Neural crest cell (in vitro differentiated cells): ENCODE measurements at regions not wholly inside any gene's neighbourhood (a gene's known extent, or its start where the extent isn't known, plus 50 kb on each side); places are given as distances from the start of the nearest gene placed in this dataset.

ENCODE experiments used
- DNase-seq: peaks from one replicate; pipeline ENCODE4 v3.0.0; 2021; ENCODE audit warnings: low read depth, mixed read lengths, low spot score
- H3K27ac Mint-ChIP-seq: one replicate; pipeline ENCODE4 v1.8.0; 2021; ENCODE audit warnings: mild to moderate bottlenecking, mixed read lengths; ENCODE audit not compliant: unreplicated experiment
- H3K27me3 Mint-ChIP-seq: 2 replicates; pipeline ENCODE4 v1.8.0; 2021; ENCODE audit warnings: low read depth, mild to moderate bottlenecking, mixed read lengths
- H3K36me3 Mint-ChIP-seq: 2 replicates; pipeline ENCODE4 v1.8.0; 2021; ENCODE audit warnings: low read depth, mild to moderate bottlenecking, mixed read lengths
- H3K4me1 Mint-ChIP-seq: 2 replicates; pipeline ENCODE4 v1.8.0; 2021; ENCODE audit warnings: mixed read lengths
- H3K4me3 Mint-ChIP-seq: one replicate; pipeline ENCODE4 v1.8.0; 2021; ENCODE audit warnings: mild to moderate bottlenecking, mixed read lengths
- H3K9me3 Mint-ChIP-seq: 2 replicates; pipeline ENCODE4 v1.8.0; 2021; ENCODE audit warnings: mixed read lengths
- TF ChIP-seq, protein P1 (sequence below): fragments of 200-600 bp; sonication (generic); conservative IDR thresholded peaks from 2 replicates; pipeline ENCODE4 v1.5.0; 2021; ENCODE audit warnings: antibody characterized with exemption, mild to moderate bottlenecking

DNA sequence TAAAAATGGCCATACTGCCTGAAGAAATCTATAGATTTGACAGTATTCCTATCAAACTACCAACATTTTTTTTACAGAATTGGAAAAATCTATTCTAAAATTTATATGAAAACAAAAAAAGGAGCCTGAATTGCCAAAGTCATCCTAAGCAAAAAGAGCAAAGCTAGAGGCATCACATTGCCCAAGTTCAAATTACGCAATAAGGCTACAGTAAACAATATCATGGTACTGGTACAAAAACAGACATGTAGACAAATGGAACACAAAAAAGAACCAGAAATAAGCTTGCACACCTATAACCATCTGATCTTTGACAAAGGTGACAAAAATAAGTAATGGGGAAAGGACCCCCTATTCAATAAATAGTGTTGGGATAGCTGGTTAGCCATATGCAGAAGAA, 50.2 kb upstream of the THSD7B start:
- Mint-ChIP-seq H3K36me3 (no peaks in the 10 kb centered on the region), H3K4me1 (no peaks in the 10 kb centered on the region)
- no peak for DNase-seq

DNA sequence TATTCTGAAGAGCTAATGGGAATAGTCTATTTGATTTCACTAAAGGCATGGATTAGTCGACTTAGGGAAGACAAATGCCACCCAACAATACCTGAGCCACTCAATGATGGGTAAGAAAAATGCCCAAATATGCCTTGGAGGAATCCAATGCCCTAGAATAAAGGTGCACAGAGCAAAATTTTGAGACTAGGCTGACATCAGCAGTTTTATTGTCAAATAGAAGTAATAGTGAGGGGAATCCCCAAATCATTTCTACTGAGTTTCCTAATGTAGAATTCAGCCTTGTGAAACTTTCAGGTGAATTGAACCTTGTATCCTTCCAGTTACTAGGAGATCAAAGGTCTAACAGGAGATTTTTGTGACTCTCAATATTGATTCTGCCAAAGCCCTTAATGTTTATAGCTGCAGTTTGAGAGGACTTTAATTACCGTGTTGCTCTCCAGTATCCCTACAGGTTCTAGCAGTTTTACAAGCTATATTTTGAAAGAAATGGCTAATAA, 50.8 kb upstream of the THSD7B start:
- peaks cover 3% of the 10 kb centered on the region for H3K9me3 Mint-ChIP-seq
- no peaks in the 10 kb centered on the region for H3K36me3 Mint-ChIP-seq
- no peak for DNase-seq
- TF ChIP-seq, protein P1, sequence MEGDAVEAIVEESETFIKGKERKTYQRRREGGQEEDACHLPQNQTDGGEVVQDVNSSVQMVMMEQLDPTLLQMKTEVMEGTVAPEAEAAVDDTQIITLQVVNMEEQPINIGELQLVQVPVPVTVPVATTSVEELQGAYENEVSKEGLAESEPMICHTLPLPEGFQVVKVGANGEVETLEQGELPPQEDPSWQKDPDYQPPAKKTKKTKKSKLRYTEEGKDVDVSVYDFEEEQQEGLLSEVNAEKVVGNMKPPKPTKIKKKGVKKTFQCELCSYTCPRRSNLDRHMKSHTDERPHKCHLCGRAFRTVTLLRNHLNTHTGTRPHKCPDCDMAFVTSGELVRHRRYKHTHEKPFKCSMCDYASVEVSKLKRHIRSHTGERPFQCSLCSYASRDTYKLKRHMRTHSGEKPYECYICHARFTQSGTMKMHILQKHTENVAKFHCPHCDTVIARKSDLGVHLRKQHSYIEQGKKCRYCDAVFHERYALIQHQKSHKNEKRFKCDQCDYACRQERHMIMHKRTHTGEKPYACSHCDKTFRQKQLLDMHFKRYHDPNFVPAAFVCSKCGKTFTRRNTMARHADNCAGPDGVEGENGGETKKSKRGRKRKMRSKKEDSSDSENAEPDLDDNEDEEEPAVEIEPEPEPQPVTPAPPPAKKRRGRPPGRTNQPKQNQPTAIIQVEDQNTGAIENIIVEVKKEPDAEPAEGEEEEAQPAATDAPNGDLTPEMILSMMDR = no peak
- peaks cover 35% of the 10 kb centered on the region for H3K27me3 Mint-ChIP-seq
- no peak overlapping the region for H3K4me3 Mint-ChIP-seq
- H3K27ac Mint-ChIP-seq = no peak overlapping the region
- no peaks in the 10 kb centered on the region for H3K4me1 Mint-ChIP-seq

More for the DNA sequence above, 50.2 kb upstream of the THSD7B start:
- H3K27ac Mint-ChIP-seq = no peak overlapping the region
- TF ChIP-seq, protein P1 = no peak
- H3K4me3 Mint-ChIP-seq = no peak overlapping the region
- H3K9me3 Mint-ChIP-seq = peaks cover 5% of the 10 kb centered on the region
- H3K27me3 Mint-ChIP-seq = peaks cover 31% of the 10 kb centered on the region

DNA sequence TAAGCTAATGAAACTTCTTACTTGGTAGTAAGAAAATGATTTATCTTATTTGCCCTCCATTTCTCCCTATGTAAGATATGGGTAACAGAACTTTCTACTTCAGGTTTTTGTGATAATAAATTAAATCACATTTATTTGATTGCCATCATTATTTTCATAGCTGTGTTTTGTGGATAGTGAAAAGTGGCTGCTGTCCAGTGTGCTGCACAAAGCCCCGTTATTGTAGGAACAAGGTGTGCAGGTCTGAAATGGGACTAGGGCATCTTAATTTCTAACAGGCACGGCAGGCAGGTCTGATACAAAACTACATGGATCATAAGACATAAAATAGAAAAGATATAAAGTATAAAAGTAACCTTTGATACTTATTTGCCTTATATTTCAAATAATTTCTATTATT, 51.6 kb upstream of the THSD7B start:
- H3K4me1 Mint-ChIP-seq = no peaks in the 10 kb centered on the region
- H3K27ac Mint-ChIP-seq = no peak overlapping the region
- peaks cover 34% of the 10 kb centered on the region for H3K27me3 Mint-ChIP-seq
- H3K36me3 Mint-ChIP-seq = no peaks in the 10 kb centered on the region
- no peak overlapping the region for H3K4me3 Mint-ChIP-seq
- TF ChIP-seq, protein P1 = no peak
- no peak for DNase-seq
- peaks cover 2% of the 10 kb centered on the region for H3K9me3 Mint-ChIP-seq

DNA sequence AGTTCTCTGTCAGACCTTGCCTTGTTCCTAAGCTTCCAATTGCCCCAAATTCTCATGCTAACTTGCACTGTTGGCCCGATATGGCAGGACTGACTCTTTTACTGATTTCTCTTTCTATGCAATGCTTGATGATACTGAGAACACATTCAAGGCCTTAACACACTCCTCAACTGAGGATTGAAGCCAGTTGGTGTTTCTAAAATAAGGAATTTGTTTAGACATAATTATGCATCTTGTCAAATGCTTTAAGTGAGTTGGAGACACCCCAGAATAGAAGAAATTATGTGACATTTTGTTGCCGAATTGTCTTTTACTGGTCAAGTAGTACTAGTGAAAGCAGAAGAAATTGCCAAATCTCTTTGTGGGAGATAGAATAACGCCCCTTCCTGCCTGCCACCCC, 60.0 kb upstream of the THSD7B start:
- Mint-ChIP-seq H3K4me1 (no peaks in the 10 kb centered on the region), H3K36me3 (no peaks in the 10 kb centered on the region), H3K27me3 (peaks cover 36% of the 10 kb centered on the region), H3K4me3 (no peak overlapping the region), H3K9me3 (peaks cover 2% of the 10 kb centered on the region), H3K27ac (no peak overlapping the region)
- no peak for DNase-seq
- TF ChIP-seq, protein P1 = no peak

DNA sequence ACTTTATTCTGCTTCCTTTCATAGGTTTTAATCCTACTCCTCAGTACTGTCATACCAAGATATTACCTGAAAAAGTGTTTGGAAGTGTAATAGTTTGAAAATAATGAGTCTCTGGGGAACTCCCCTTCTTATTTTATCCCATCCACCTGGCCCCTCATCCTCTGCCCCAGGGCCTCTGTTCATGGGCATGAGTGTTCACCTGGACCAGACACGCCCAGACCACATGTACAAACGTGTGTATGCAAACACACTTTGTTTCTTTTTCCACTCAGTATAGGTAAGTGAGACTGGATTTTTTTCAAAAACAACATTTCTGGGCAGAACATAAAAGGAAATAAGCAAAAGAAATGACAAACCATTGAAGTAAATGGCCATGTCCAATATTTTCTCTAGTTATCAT, 62.1 kb upstream of the THSD7B start:
- Mint-ChIP-seq H3K36me3 (no peaks in the 10 kb centered on the region), H3K9me3 (peaks cover 2% of the 10 kb centered on the region), H3K4me3 (no peak overlapping the region), H3K4me1 (no peaks in the 10 kb centered on the region), H3K27me3 (peaks cover 26% of the 10 kb centered on the region), H3K27ac (no peak overlapping the region)
- DNase-seq = no peak
- TF ChIP-seq, protein P1 = no peak

DNA sequence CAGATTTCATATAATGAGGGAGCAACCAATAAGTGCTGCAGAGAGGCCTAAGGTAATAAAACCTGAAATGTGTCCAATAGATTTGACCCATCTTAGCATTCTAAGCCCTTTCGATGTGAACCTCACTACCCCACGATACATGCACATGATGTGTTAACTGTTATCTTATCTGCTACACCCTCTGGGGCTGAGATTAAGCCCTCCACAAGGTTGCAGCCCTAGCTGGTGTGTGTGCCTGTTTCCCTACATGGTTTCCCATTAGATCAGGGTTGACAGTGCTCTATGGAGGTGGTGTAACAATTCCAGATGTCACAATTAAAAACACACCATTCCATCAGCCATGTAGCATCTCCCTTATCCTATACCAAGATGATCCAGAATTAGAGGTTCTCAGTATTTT, 68.9 kb upstream of the THSD7B start:
- Mint-ChIP-seq H3K9me3 (no peaks in the 10 kb centered on the region), H3K27me3 (peaks cover 13% of the 10 kb centered on the region), H3K36me3 (no peaks in the 10 kb centered on the region), H3K4me3 (no peak overlapping the region), H3K27ac (no peak overlapping the region), H3K4me1 (no peaks in the 10 kb centered on the region)
- no peak for DNase-seq
- TF ChIP-seq, protein P1 = no peak
